ENCODE measurements at regions not wholly inside any gene's neighbourhood (a gene's known extent, or its start where the extent isn't known, plus 50 kb on each side); places are given as distances from the start of the nearest gene placed in this dataset.
"Not testable (repeated sequence)": the region's sequence is repeated elsewhere in the genome, so short reads cannot be mapped to it uniquely, and the experiment has no call there.

DNA sequence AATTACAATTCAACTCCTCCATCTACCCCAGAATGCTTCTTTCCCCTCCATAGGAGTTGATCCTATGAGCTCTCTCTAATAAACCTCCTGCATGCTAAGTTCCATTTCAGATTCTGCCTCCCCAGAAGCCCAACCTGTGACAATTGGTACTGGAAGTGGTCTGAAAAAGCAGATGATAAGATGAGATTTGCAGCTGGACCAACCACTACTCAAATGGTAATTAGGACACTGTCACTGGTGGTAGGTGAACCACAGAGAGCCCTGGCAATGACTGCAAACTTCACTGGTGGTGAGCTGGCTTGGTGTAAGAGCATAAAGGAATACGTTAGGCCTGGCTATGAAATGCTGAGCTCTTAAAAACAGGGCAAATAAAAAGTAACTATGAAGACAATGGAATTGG is 112.6 kb downstream of the ESM1 start:
- no peak overlapping the region for H3K4me3 ChIP-seq (ENCODE audit: low read length in 2 of 2)
- H3K27ac ChIP-seq (ENCODE audit: low read depth in 2 of 2, low read length in 2 of 2): no peak overlapping the region
- peaks cover 0 to 2% of the 10 kb centered on the region in 2 donors for H3K27me3 ChIP-seq (ENCODE audit: control insufficient read depth in 2 of 2, insufficient read depth in 2 of 2, low read length in 2 of 2)
- no peak overlapping the region for H3K9ac ChIP-seq (ENCODE audit: low read depth in 1 of 2, low read length in 2 of 2)
- no peaks in the 10 kb centered on the region for H3K36me3 ChIP-seq (ENCODE audit: control insufficient read depth in 2 of 2, insufficient read depth in 2 of 2, low read length in 2 of 2)
- H3K9me3 ChIP-seq (ENCODE audit: control insufficient read depth in 2 of 2, low read length in 2 of 2): no peaks in the 10 kb centered on the region
- H3K4me1 ChIP-seq (ENCODE audit: control insufficient read depth in 2 of 2, insufficient read depth in 2 of 2, low read length in 2 of 2): no peaks in the 10 kb centered on the region

DNA sequence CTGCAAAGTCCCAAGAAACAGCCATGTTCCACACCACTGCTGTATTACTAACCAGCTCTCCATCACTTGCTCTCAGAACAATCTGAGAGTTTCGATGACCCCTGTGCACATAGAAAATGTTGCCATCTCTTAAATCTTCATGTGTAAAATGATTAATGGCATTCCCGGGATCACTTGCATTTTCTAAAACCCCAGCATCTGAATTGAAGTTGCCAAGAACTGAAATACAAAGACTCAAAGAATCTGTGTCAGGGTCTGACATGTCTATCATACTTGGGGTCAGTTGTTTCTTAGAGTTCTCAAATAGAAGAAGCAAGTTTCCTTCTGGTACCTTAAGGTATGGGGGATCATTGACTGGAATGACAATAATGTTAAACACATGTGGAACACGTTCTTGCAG is 115.1 kb downstream of the ESM1 start:
- no peaks in the 10 kb centered on the region for H3K9me3 ChIP-seq (ENCODE audit: control insufficient read depth in 2 of 2, low read length in 2 of 2)
- no peak overlapping the region for H3K9ac ChIP-seq (ENCODE audit: low read depth in 1 of 2, low read length in 2 of 2)
- H3K27ac ChIP-seq (ENCODE audit: low read depth in 2 of 2, low read length in 2 of 2): no peak overlapping the region
- no peaks in the 10 kb centered on the region for H3K36me3 ChIP-seq (ENCODE audit: control insufficient read depth in 2 of 2, insufficient read depth in 2 of 2, low read length in 2 of 2)
- H3K27me3 ChIP-seq (ENCODE audit: control insufficient read depth in 2 of 2, insufficient read depth in 2 of 2, low read length in 2 of 2): peaks cover 0 to 2% of the 10 kb centered on the region in 2 donors
- no peak overlapping the region for H3K4me3 ChIP-seq (ENCODE audit: low read length in 2 of 2)
- no peaks in the 10 kb centered on the region for H3K4me1 ChIP-seq (ENCODE audit: control insufficient read depth in 2 of 2, insufficient read depth in 2 of 2, low read length in 2 of 2)

GRCh38 chr5:54869691-54870090 is 115.7 kb downstream of the ESM1 start:
- Histone ChIP-seq H3K36me3 (ENCODE audit: control insufficient read depth in 2 of 2, insufficient read depth in 2 of 2, low read length in 2 of 2) (no peaks in the 10 kb centered on the region), H3K4me3 (ENCODE audit: low read length in 2 of 2) (no peak overlapping the region), H3K4me1 (ENCODE audit: control insufficient read depth in 2 of 2, insufficient read depth in 2 of 2, low read length in 2 of 2) (no peaks in the 10 kb centered on the region), H3K27me3 (ENCODE audit: control insufficient read depth in 2 of 2, insufficient read depth in 2 of 2, low read length in 2 of 2) (peaks cover 0 to 2% of the 10 kb centered on the region in 2 donors), H3K9ac (ENCODE audit: low read depth in 1 of 2, low read length in 2 of 2) (no peak overlapping the region), H3K9me3 (ENCODE audit: control insufficient read depth in 2 of 2, low read length in 2 of 2) (no peaks in the 10 kb centered on the region), H3K27ac (ENCODE audit: low read depth in 2 of 2, low read length in 2 of 2) (no peak overlapping the region)

GRCh38 chr5:54868511-54869483 is 116.6 kb downstream of the ESM1 start:
- H3K4me1 ChIP-seq (ENCODE audit: control insufficient read depth in 2 of 2, insufficient read depth in 2 of 2, low read length in 2 of 2): no peaks in the 10 kb centered on the region
- no peak overlapping the region for H3K27ac ChIP-seq (ENCODE audit: low read depth in 2 of 2, low read length in 2 of 2)
- H3K36me3 ChIP-seq (ENCODE audit: control insufficient read depth in 2 of 2, insufficient read depth in 2 of 2, low read length in 2 of 2): no peaks in the 10 kb centered on the region
- H3K9ac ChIP-seq (ENCODE audit: low read depth in 1 of 2, low read length in 2 of 2): no peak overlapping the region
- H3K27me3 ChIP-seq (ENCODE audit: control insufficient read depth in 2 of 2, insufficient read depth in 2 of 2, low read length in 2 of 2): peaks cover 0 to 2% of the 10 kb centered on the region in 2 donors
- no peaks in the 10 kb centered on the region for H3K9me3 ChIP-seq (ENCODE audit: control insufficient read depth in 2 of 2, low read length in 2 of 2)
- H3K4me3 ChIP-seq (ENCODE audit: low read length in 2 of 2): no peak overlapping the region

- Histone ChIP-seq H3K4me1 (ENCODE audit: control insufficient read depth in 2 of 2, insufficient read depth in 2 of 2, low read length in 2 of 2) (no peaks in the 10 kb centered on the region), H3K4me3 (ENCODE audit: low read length in 2 of 2) (peak overlapping the region in 1 of 2 donors; percentile 53), H3K9ac (ENCODE audit: low read depth in 1 of 2, low read length in 2 of 2) (no peak overlapping the region), H3K27ac (ENCODE audit: low read depth in 2 of 2, low read length in 2 of 2) (no peak overlapping the region), H3K9me3 (ENCODE audit: control insufficient read depth in 2 of 2, low read length in 2 of 2) (no peaks in the 10 kb centered on the region), H3K36me3 (ENCODE audit: control insufficient read depth in 2 of 2, insufficient read depth in 2 of 2, low read length in 2 of 2) (no peaks in the 10 kb centered on the region), H3K27me3 (ENCODE audit: control insufficient read depth in 2 of 2, insufficient read depth in 2 of 2, low read length in 2 of 2) (peaks cover 0 to 2% of the 10 kb centered on the region in 2 donors)
Measured at GRCh38 chr5:54867310-54867944, 118.0 kb downstream of the ESM1 start.

DNA sequence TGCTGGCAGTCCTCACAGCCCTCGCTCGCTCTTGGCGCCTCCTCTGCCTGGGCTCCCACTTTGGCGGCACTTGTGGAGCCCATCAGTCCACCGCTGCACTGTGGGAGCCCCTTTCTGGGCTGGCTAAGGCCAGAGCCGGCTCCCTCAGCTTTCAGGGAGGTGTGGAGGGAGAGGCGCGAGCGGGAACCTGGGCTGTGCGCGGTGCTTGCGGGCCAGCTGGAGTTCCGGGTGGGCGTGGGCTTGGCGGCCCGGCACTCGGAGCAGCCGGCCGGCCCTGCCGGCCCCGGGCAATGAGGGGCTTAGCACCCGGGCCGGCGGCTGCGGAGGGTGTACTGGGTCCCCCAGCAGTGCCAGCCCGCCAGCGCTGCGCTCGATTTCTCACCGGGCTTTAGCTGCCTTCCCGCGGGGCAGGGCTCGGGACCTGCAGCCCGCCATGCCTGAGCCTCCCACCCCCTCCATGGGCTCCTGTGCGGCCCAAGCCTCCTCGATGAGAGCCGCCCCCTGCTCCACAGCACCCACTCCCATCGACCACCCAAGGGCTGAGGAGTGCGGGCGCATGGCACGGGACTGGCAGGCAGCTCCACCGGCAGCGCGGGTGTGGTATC is 120.4 kb downstream of the ESM1 start:
- H3K9me3 ChIP-seq (ENCODE audit: control insufficient read depth in 2 of 2, low read length in 2 of 2); H3K4me1 ChIP-seq (ENCODE audit: control insufficient read depth in 2 of 2, insufficient read depth in 2 of 2, low read length in 2 of 2); H3K27me3 ChIP-seq (ENCODE audit: control insufficient read depth in 2 of 2, insufficient read depth in 2 of 2, low read length in 2 of 2); H3K36me3 ChIP-seq (ENCODE audit: control insufficient read depth in 2 of 2, insufficient read depth in 2 of 2, low read length in 2 of 2); H3K4me3 ChIP-seq (ENCODE audit: low read length in 2 of 2); H3K9ac ChIP-seq (ENCODE audit: low read depth in 1 of 2, low read length in 2 of 2); H3K27ac ChIP-seq (ENCODE audit: low read depth in 2 of 2, low read length in 2 of 2): not testable (repeated sequence)

GRCh38 chr5:54862036-54862435 is 123.4 kb downstream of the ESM1 start:
- H3K4me1 ChIP-seq (ENCODE audit: control insufficient read depth in 2 of 2, insufficient read depth in 2 of 2, low read length in 2 of 2): no peaks in the 10 kb centered on the region
- H3K27ac ChIP-seq (ENCODE audit: low read depth in 2 of 2, low read length in 2 of 2): no peak overlapping the region
- H3K9ac ChIP-seq (ENCODE audit: low read depth in 1 of 2, low read length in 2 of 2): no peak overlapping the region
- H3K9me3 ChIP-seq (ENCODE audit: control insufficient read depth in 2 of 2, low read length in 2 of 2): peaks cover 0 to 5% of the 10 kb centered on the region in 2 donors
- H3K27me3 ChIP-seq (ENCODE audit: control insufficient read depth in 2 of 2, insufficient read depth in 2 of 2, low read length in 2 of 2): no peaks in the 10 kb centered on the region
- H3K36me3 ChIP-seq (ENCODE audit: control insufficient read depth in 2 of 2, insufficient read depth in 2 of 2, low read length in 2 of 2): no peaks in the 10 kb centered on the region
- H3K4me3 ChIP-seq (ENCODE audit: low read length in 2 of 2): no peak overlapping the region

- Histone ChIP-seq H3K9ac (ENCODE audit: low read depth in 1 of 2, low read length in 2 of 2) (no peak overlapping the region), H3K4me1 (ENCODE audit: control insufficient read depth in 2 of 2, insufficient read depth in 2 of 2, low read length in 2 of 2) (no peaks in the 10 kb centered on the region), H3K4me3 (ENCODE audit: low read length in 2 of 2) (no peak overlapping the region), H3K27me3 (ENCODE audit: control insufficient read depth in 2 of 2, insufficient read depth in 2 of 2, low read length in 2 of 2) (no peaks in the 10 kb centered on the region), H3K27ac (ENCODE audit: low read depth in 2 of 2, low read length in 2 of 2) (no peak overlapping the region), H3K9me3 (ENCODE audit: control insufficient read depth in 2 of 2, low read length in 2 of 2) (peaks cover 0 to 5% of the 10 kb centered on the region in 2 donors), H3K36me3 (ENCODE audit: control insufficient read depth in 2 of 2, insufficient read depth in 2 of 2, low read length in 2 of 2) (no peaks in the 10 kb centered on the region)
Measured at GRCh38 chr5:54861212-54861894, 124.0 kb downstream of the ESM1 start.

- H3K9me3 ChIP-seq (ENCODE audit: control insufficient read depth in 2 of 2, low read length in 2 of 2): peaks cover 0 to 5% of the 10 kb centered on the region in 2 donors
- H3K27me3 ChIP-seq (ENCODE audit: control insufficient read depth in 2 of 2, insufficient read depth in 2 of 2, low read length in 2 of 2): no peaks in the 10 kb centered on the region
- H3K36me3 ChIP-seq (ENCODE audit: control insufficient read depth in 2 of 2, insufficient read depth in 2 of 2, low read length in 2 of 2): no peaks in the 10 kb centered on the region
- no peaks in the 10 kb centered on the region for H3K4me1 ChIP-seq (ENCODE audit: control insufficient read depth in 2 of 2, insufficient read depth in 2 of 2, low read length in 2 of 2)
- H3K4me3 ChIP-seq (ENCODE audit: low read length in 2 of 2): no peak overlapping the region
- no peak overlapping the region for H3K27ac ChIP-seq (ENCODE audit: low read depth in 2 of 2, low read length in 2 of 2)
- H3K9ac ChIP-seq (ENCODE audit: low read depth in 1 of 2, low read length in 2 of 2): no peak overlapping the region
Measured at GRCh38 chr5:54860321-54860720, 125.1 kb downstream of the ESM1 start.

Data from mucosa of rectum (tissue), 2 donors.